ENCODE measurements at regions not wholly inside any gene's neighbourhood (a gene's known extent, or its start where the extent isn't known, plus 50 kb on each side); places are given as distances from the start of the nearest gene placed in this dataset.

- Histone ChIP-seq H3K9ac (replicated peaks; ENCODE audit: extremely low read depth, insufficient read depth, low read length) (no peak overlapping the region), H3K27ac (ENCODE audit: insufficient read depth, low read depth, low read length) (no peak overlapping the region), H3K79me2 (ENCODE audit: control insufficient read depth, insufficient read depth, low read length) (no peaks in the 10 kb centered on the region), H3K4me2 (ENCODE audit: insufficient read depth, low read length) (no peak overlapping the region), H4K20me1 (replicated peaks; ENCODE audit: control insufficient read depth, extremely low read depth, insufficient read depth, low read length) (no peaks in the 10 kb centered on the region), H3K9me1 (replicated peaks; ENCODE audit: control insufficient read depth, extremely low read depth, insufficient read depth, low read length) (no peaks in the 10 kb centered on the region), H3K9me3 (replicated peaks; ENCODE audit: control insufficient read depth, insufficient read depth, low read length) (no peaks in the 10 kb centered on the region), H2AFZ (ENCODE audit: low read depth, low read length) (no peak overlapping the region), H3K36me3 (ENCODE audit: control insufficient read depth in 2 of 2, extremely low read depth in 1 of 2, insufficient read depth in 2 of 2, low read length in 2 of 2) (no peaks in the 10 kb centered on the region), H3K4me3 (replicated peaks in 1 of 3; ENCODE audit: insufficient read depth in 1 of 3, low read depth in 1 of 3, low read length in 3 of 3) (no peak overlapping the region), H3K27me3 (ENCODE audit: control insufficient read depth in 2 of 2, insufficient read depth in 2 of 2, low read length in 2 of 2) (no peaks in the 10 kb centered on the region), H3K4me1 (ENCODE audit: control insufficient read depth, extremely low read depth, insufficient read depth, low read length) (no peaks in the 10 kb centered on the region)
- no peak for FAIRE-seq
- no peak for DNase-seq (ENCODE audit: low read depth, low spot score)
- ChIA-PET POLR2A (no interaction called here), CTCF (interaction anchor here (1.7 kb wide), 1 partner anchor 7 kb away, joined by 5 read pairs; no protein-coding TSS in a partner anchor)
- BruUV-seq (replicated peaks): no TSS peak
- dilution Hi-C loops (cut with MboI; ENCODE audit: extremely low pct_ligation_motif_present, low sequenced_read_pairs) (no loop called here), intact Hi-C loops (cut with micrococcal nuclease) (no loop called here)
- TF ChIP-seq MYC (IDR thresholded peaks at IDR 0.05; ENCODE audit: low read depth, low read length) (no peak), CTCF (IDR thresholded peaks at IDR 0.05; ENCODE audit: extremely low read depth in 1 of 2, insufficient read depth in 1 of 2, low read depth in 1 of 2, low read length in 2 of 2) (no peak), GATA2 (IDR thresholded peaks at IDR 0.05; ENCODE audit: insufficient read depth, insufficient read length, low read depth, low read length) (no peak), EZH2 (IDR thresholded peaks at IDR 0.05; ENCODE audit: borderline replicate concordance, low read depth, low read length, severe bottlenecking) (no peak), MAX (IDR thresholded peaks at IDR 0.05; ENCODE audit: insufficient read depth, insufficient read length) (no peak), POLR2A (IDR thresholded peaks at IDR 0.05; ENCODE audit: low read depth, low read length) (no peak), FOS (IDR thresholded peaks at IDR 0.05; ENCODE audit: borderline replicate concordance, insufficient read depth, low read length) (no peak), JUN (IDR thresholded peaks at IDR 0.05; ENCODE audit: borderline replicate concordance, insufficient read depth, insufficient read length, low read depth) (no peak), POLR2AphosphoS5 (IDR thresholded peaks at IDR 0.05; ENCODE audit: insufficient read depth, low read depth, low read length) (no peak)
These were observed 220.1 kb upstream of the GHITM start for GRCh38 chr10:83919187-83919586.

Measured in endothelial cell of umbilical vein (primary cell).